ENCODE measurements at regions not wholly inside any gene's neighbourhood (a gene's known extent, or its start where the extent isn't known, plus 50 kb on each side); places are given as distances from the start of the nearest gene placed in this dataset.
"Not testable (repeated sequence)": the region's sequence is repeated elsewhere in the genome, so short reads cannot be mapped to it uniquely, and the experiment has no call there.

GRCh38 chr6:145091586-145092142 lies 643.7 kb downstream of the EPM2A start:
- in situ Hi-C loops (cut with MboI; ENCODE audit: low pct_unique_long_range_greater_than_20kb, low sequenced_read_pairs), result no loop called here
- DNase-seq, result no peak

- DNase-seq, result no peak
- in situ Hi-C loops (cut with MboI; ENCODE audit: low pct_unique_long_range_greater_than_20kb, low sequenced_read_pairs), result no loop called here
Observed at GRCh38 chr6:145092554-145092953, 642.8 kb downstream of the EPM2A start.

GRCh38 chr6:145093226-145093625 lies 642.1 kb downstream of the EPM2A start:
- in situ Hi-C loops (cut with MboI; ENCODE audit: low pct_unique_long_range_greater_than_20kb, low sequenced_read_pairs), result no loop called here
- no peak for DNase-seq

GRCh38 chr6:145096846-145097245 lies 638.5 kb downstream of the EPM2A start:
- in situ Hi-C loops (cut with MboI; ENCODE audit: low pct_unique_long_range_greater_than_20kb, low sequenced_read_pairs), result no loop called here
- DNase-seq, result no peak

DNA sequence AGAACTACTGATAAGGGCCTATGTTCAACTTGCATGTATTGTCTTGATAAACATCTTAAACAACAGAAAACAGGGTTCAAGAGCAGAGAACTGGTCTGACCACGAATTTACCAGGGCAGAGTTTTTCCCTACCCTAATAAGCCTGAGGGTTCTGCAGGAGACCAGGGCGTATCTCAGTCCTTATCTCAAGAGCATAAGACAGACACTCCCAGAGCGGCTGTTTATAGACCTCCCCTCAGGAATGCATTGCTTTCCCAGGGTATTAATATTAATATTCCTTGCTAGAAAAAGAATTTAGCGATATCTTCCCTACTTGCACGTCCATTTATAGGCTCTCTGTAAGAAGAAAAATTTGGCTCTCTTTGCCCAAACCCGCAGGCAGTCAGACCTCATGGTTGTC lies 637.2 kb downstream of the EPM2A start:
- DNase-seq; in situ Hi-C loops (cut with MboI; ENCODE audit: low pct_unique_long_range_greater_than_20kb, low sequenced_read_pairs): not testable (repeated sequence)

DNA sequence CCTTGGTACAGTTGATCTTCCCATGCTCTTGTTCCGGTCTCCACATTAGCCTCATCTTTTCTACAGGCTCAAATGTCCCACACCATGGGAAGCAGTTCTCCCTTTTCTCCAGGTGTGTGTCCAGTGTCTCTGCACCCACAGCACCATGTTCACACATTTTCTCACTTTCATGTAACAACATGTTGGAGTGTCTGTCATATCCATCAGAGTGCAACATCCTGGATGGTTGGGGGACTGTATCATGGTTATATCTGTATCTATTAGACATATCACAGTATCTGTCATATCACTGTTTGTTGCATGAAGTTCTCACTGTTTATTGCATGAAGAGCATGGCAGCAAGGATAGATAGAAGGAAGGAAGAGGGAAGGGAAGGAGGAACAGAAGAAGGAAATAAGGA lies 635.6 kb downstream of the EPM2A start:
- in situ Hi-C loops (cut with MboI; ENCODE audit: low pct_unique_long_range_greater_than_20kb, low sequenced_read_pairs), result no loop called here
- DNase-seq, result no peak

DNA sequence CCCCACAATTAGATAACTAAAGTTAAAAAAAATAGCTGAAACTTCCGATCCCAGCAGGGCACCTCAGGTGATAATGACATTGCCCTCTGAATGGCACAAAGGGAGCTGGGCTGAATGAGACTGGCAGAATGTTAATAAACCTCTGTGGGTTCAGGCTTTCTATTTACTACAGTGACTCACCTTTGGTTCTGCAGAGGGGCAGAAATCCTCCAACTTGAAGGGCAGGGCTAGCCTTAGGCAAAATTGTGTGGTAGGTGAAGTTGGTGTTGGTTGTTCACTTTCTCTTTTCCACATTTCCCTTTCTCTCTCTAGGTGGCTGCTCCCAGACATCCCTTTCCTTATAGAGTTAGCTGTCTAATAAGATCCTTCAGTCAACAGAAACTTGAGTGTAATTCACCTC lies 625.2 kb downstream of the EPM2A start:
- in situ Hi-C loops (cut with MboI; ENCODE audit: low pct_unique_long_range_greater_than_20kb, low sequenced_read_pairs), result no loop called here
- DNase-seq, result no peak

DNA sequence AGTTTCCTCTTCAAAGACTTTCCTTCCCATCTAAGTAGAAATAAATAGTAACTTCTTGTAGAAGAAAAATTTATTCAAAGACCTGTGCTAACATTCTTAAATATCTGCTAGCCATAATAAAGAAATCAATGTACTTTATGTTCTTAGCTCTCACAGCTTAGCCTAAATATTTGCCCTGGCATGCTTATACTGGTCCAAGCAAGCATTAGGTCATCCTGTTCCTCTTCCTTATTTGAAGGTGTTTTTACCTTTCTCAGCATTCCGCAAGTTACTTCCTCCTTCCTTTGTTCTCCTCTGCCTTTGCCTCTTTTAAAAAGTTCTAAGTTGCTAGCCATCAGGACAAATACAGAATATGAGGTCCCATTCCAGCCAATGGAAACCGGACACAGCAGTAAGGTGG lies 623.9 kb downstream of the EPM2A start:
- DNase-seq; in situ Hi-C loops (cut with MboI; ENCODE audit: low pct_unique_long_range_greater_than_20kb, low sequenced_read_pairs): not testable (repeated sequence)

GRCh38 chr6:145112711-145113148 lies 622.6 kb downstream of the EPM2A start:
- DNase-seq, result no peak
- in situ Hi-C loops (cut with MboI; ENCODE audit: low pct_unique_long_range_greater_than_20kb, low sequenced_read_pairs), result no loop called here

GRCh38 chr6:145115638-145116037 lies 619.7 kb downstream of the EPM2A start:
- in situ Hi-C loops (cut with MboI; ENCODE audit: low pct_unique_long_range_greater_than_20kb, low sequenced_read_pairs), result no loop called here
- DNase-seq, result no peak

GRCh38 chr6:145116591-145117178 lies 618.6 kb downstream of the EPM2A start:
- DNase-seq, result no peak
- in situ Hi-C loops (cut with MboI; ENCODE audit: low pct_unique_long_range_greater_than_20kb, low sequenced_read_pairs), result no loop called here

DNA sequence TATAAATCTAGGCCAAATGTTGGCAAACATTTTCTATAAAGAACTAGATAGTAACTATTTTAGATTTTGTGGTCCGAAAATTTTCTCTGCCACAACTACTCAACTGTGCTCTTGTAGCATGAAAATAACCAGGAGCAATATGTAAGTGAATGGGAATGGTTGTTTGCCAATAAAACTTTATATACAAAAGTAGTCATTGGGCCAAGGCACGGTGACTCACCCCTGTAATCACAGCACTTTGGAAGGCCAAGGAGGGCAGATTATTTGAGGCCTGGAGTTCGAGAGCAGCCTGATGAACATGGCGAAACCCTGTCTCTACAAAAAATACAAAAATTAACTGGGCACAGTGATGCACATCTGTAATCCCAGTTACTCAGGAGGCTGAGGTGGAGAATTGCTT lies 617.1 kb downstream of the EPM2A start:
- in situ Hi-C loops (cut with MboI; ENCODE audit: low pct_unique_long_range_greater_than_20kb, low sequenced_read_pairs), result no loop called here
- no peak for DNase-seq

DNA sequence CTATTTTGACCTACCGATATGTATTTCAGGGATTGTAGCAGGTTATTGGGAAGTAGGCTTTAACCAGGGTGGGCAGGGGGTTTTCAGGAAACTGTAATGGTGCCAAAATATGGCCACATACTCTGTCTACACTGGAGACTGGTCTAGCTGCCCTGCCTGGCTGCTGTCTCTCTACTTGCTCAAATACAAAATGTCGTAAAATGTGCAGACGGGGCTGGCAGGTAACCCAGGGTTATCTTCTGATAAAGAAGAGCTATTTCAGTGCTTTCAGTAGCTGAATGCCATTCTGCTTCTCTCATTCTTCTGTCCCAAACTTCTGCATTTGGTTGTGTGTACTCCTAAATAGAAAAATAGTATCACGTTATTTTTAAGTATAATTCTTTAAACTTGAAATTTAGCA lies 616.2 kb downstream of the EPM2A start:
- DNase-seq, result no peak
- in situ Hi-C loops (cut with MboI; ENCODE audit: low pct_unique_long_range_greater_than_20kb, low sequenced_read_pairs), result no loop called here

- no peak for DNase-seq
- in situ Hi-C loops (cut with MboI; ENCODE audit: low pct_unique_long_range_greater_than_20kb, low sequenced_read_pairs), result no loop called here
Observed at GRCh38 chr6:145132709-145133108, 602.6 kb downstream of the EPM2A start.

DNA sequence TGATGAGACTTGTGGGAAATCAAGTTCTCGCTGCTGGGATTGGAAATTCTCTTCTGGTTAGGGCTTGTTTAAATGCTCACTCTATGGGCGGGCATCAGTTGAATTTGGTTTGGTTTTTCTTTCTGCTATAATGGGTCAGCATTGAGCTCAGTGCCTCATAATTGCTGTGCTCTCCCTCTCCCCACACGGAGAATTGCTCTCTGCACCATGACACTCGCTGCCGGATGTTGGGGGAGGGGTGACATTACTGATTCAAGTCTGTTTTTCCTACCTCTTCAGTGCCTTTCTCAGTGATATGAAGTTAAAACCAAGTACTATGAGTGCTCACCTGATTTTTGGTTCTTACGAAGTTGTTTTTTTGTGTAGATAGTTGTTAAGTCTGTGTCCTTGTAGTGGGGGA lies 599.6 kb downstream of the EPM2A start:
- DNase-seq, result no peak
- in situ Hi-C loops (cut with MboI; ENCODE audit: low pct_unique_long_range_greater_than_20kb, low sequenced_read_pairs), result no loop called here

DNA sequence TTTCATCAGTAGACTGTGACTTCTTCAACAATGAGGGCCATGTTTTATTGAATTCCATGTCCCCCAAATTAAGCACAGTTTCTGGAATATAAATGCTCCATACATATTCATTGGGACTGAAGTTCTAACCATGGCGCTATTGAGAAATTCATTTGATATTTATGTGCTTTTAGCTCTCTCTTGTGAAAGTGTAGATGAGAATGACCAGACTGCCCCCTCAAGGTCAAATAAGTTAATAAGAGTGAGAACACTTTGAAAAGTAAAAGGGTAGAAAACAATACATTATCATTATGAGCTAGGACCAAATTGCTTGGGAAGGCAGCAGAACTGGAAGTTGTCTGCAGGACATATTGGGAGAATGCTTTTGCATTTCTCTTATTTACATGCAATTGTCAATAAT lies 597.9 kb downstream of the EPM2A start:
- in situ Hi-C loops (cut with MboI; ENCODE audit: low pct_unique_long_range_greater_than_20kb, low sequenced_read_pairs), result no loop called here
- DNase-seq, result no peak

- in situ Hi-C loops (cut with MboI; ENCODE audit: low pct_unique_long_range_greater_than_20kb, low sequenced_read_pairs), result no loop called here
- DNase-seq, result no peak
Observed at GRCh38 chr6:145138469-145139139, 596.7 kb downstream of the EPM2A start.

DNA sequence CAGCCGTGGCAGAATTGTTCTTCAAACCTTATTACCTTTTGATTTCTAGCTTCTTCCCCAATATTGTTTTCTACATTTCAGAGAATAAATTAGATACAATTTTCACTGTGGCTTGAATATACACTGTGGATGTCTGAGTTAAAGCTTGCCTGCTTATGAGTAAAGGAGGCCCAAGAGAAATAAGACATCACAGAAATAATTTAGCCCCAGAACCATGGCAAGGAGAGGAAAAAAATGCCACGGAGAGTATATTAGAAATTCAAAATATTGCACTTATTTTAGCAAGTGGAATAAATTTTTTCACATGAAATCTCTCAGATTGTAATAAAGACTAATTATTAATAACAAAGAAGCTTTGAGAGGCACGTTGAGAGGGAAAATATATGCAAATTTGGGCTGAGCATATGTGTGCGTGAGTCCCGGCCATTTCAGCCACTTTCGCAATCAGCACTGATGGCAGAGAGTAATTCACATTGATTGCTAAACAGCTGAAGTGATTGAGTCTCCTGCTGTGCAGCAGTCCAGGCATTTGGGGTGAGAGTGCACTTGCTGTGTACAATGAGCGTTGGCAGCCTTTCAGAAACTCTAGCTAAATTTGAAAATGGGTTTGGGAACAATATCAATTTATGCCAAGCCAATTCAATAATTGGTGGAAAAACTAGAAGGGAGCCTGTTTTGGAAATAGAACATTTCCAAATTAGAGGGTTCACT lies 596.0 kb downstream of the EPM2A start:
- no peak for DNase-seq
- in situ Hi-C loops (cut with MboI; ENCODE audit: low pct_unique_long_range_greater_than_20kb, low sequenced_read_pairs), result no loop called here

DNA sequence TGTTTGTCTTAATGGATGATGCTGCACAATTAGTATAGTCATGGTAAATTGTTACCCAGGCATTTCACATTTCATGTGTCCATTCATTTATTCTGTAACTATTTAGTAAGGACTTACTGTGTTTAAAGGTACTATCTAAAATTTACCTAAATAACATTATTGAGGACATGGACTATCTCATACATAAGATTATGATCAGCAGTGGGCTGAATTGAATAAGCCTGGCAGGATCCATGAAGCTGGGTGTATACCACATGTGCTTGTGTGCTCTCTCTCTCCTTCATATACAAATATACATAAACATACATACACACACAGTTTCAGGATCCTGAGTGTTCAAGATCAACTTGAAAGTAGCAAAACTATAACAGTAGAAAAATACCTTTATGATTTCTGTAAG lies 595.4 kb downstream of the EPM2A start:
- no peak for DNase-seq
- in situ Hi-C loops (cut with MboI; ENCODE audit: low pct_unique_long_range_greater_than_20kb, low sequenced_read_pairs), result no loop called here

DNA sequence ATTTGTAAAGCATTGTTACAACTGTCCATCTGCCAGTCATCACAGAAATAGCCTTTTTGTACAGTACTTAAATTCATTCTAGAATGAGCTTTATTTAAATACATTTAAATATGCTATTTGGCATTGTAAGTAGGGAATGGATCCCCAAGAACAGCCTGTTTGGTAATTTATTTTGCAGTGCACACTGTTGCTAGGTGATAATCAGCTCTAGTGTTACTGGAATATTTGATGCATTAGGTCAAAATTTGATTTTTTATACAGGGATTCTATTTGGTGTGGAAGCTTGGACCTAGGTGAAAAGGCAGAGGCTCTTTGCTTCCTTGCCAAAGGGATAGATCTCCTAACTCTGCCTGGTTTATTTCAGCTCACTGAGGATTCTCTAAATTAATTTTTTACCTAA lies 593.7 kb downstream of the EPM2A start:
- DNase-seq, result no peak
- in situ Hi-C loops (cut with MboI; ENCODE audit: low pct_unique_long_range_greater_than_20kb, low sequenced_read_pairs), result no loop called here
